ES-I3 (cell line): ENCODE measurements at regions not wholly inside any gene's neighbourhood (a gene's known extent, or its start where the extent isn't known, plus 50 kb on each side); places are given as distances from the start of the nearest gene placed in this dataset.

Source experiments
- H3K36me3 ChIP-seq: 2 replicates; pipeline ENCODE4 v1.6.1; 2013; ENCODE audit warnings: mild to moderate bottlenecking, low read length, control low read depth, moderate library complexity; ENCODE audit not compliant: insufficient read depth
- H3K4me1 ChIP-seq: 2 replicates; pipeline ENCODE4 v1.6.1; 2013; ENCODE audit warnings: mild to moderate bottlenecking, control low read depth, low read length; ENCODE audit not compliant: insufficient read depth
- H3K9ac ChIP-seq: 2 replicates; pipeline ENCODE4 v1.6.1; 2013; ENCODE audit warnings: low read depth, mild to moderate bottlenecking, low read length, moderate library complexity
- H3K9me3 ChIP-seq: 2 replicates; pipeline ENCODE4 v1.6.1; 2013; ENCODE audit warnings: mild to moderate bottlenecking, low read length, moderate library complexity; ENCODE audit not compliant: control insufficient read depth, insufficient read depth

GRCh38 chr2:175468431-175469098 is 287.1 kb upstream of the ATP5MC3 start:
- no peaks in the 10 kb centered on the region for H3K36me3 ChIP-seq
- no peaks in the 10 kb centered on the region for H3K9me3 ChIP-seq
- H3K9ac ChIP-seq, result no peak overlapping the region

GRCh38 chr2:175465101-175465500 is 283.6 kb upstream of the ATP5MC3 start:
- H3K9me3 ChIP-seq, result no peaks in the 10 kb centered on the region; the same call in 1 of the 2 replicates
- no peak overlapping the region for H3K9ac ChIP-seq
- peaks cover 15% of the 10 kb centered on the region; the same call in 1 of the 2 replicates for H3K4me1 ChIP-seq
- H3K36me3 ChIP-seq, result no peaks in the 10 kb centered on the region; the same call in 1 of the 2 replicates

More at GRCh38 chr2:175468431-175469098, 287.1 kb upstream of the ATP5MC3 start:
- H3K4me1 ChIP-seq, result peaks cover 15% of the 10 kb centered on the region; the same call in 1 of the 2 replicates

GRCh38 chr2:175464311-175464670 is 282.8 kb upstream of the ATP5MC3 start:
- Histone ChIP-seq H3K9ac (no peak overlapping the region), H3K36me3 (no peaks in the 10 kb centered on the region; the same call in 1 of the 2 replicates), H3K9me3 (no peaks in the 10 kb centered on the region; the same call in 1 of the 2 replicates), H3K4me1 (peaks cover 9% of the 10 kb centered on the region; the same call in 1 of the 2 replicates)

- H3K9me3 ChIP-seq, result no peaks in the 10 kb centered on the region; the same call in 1 of the 2 replicates
- no peak overlapping the region for H3K9ac ChIP-seq
- peaks cover 6% of the 10 kb centered on the region; the same call in 1 of the 2 replicates for H3K4me1 ChIP-seq
- no peaks in the 10 kb centered on the region; the same call in 1 of the 2 replicates for H3K36me3 ChIP-seq
Measured at GRCh38 chr2:175463589-175464310, 282.2 kb upstream of the ATP5MC3 start.

GRCh38 chr2:175463169-175463568 is 281.7 kb upstream of the ATP5MC3 start:
- no peaks in the 10 kb centered on the region; the same call in 1 of the 2 replicates for H3K9me3 ChIP-seq
- peaks cover under 1% of the 10 kb centered on the region; the same call in 1 of the 2 replicates for H3K4me1 ChIP-seq
- no peaks in the 10 kb centered on the region; the same call in 1 of the 2 replicates for H3K36me3 ChIP-seq
- H3K9ac ChIP-seq, result no peak overlapping the region

- H3K4me1 ChIP-seq, result no peaks in the 10 kb centered on the region
- H3K9ac ChIP-seq, result no peak overlapping the region
- H3K9me3 ChIP-seq, result no peaks in the 10 kb centered on the region; the same call in 1 of the 2 replicates
- no peaks in the 10 kb centered on the region; the same call in 1 of the 2 replicates for H3K36me3 ChIP-seq
Measured at GRCh38 chr2:175462246-175462645, 280.7 kb upstream of the ATP5MC3 start.

- no peaks in the 10 kb centered on the region; the same call in 1 of the 2 replicates for H3K36me3 ChIP-seq
- H3K9me3 ChIP-seq, result no peaks in the 10 kb centered on the region; the same call in 1 of the 2 replicates
- H3K9ac ChIP-seq, result no peak overlapping the region
- H3K4me1 ChIP-seq, result no peaks in the 10 kb centered on the region
Measured at GRCh38 chr2:175461839-175462238, 280.3 kb upstream of the ATP5MC3 start.

GRCh38 chr2:175457895-175458448 is 276.5 kb upstream of the ATP5MC3 start:
- no peak overlapping the region for H3K9ac ChIP-seq
- no peaks in the 10 kb centered on the region; the same call in 1 of the 2 replicates for H3K36me3 ChIP-seq
- no peaks in the 10 kb centered on the region for H3K4me1 ChIP-seq
- no peaks in the 10 kb centered on the region; the same call in 1 of the 2 replicates for H3K9me3 ChIP-seq

- Histone ChIP-seq H3K36me3 (no peaks in the 10 kb centered on the region), H3K4me1 (peaks cover 2% of the 10 kb centered on the region), H3K9me3 (no peaks in the 10 kb centered on the region), H3K9ac (no peak overlapping the region)
Measured at GRCh38 chr2:175454953-175455389, 273.5 kb upstream of the ATP5MC3 start.

- Histone ChIP-seq H3K4me1 (peaks cover 9% of the 10 kb centered on the region), H3K9ac (no peak overlapping the region), H3K9me3 (no peaks in the 10 kb centered on the region), H3K36me3 (no peaks in the 10 kb centered on the region)
Measured at GRCh38 chr2:175450029-175450760, 268.7 kb upstream of the ATP5MC3 start.

- Histone ChIP-seq H3K36me3 (no peaks in the 10 kb centered on the region), H3K9me3 (no peaks in the 10 kb centered on the region), H3K4me1 (peaks cover 9% of the 10 kb centered on the region), H3K9ac (no peak overlapping the region)
Measured at GRCh38 chr2:175449616-175450015, 268.1 kb upstream of the ATP5MC3 start.

- peaks cover 9% of the 10 kb centered on the region for H3K4me1 ChIP-seq
- no peak overlapping the region for H3K9ac ChIP-seq
- no peaks in the 10 kb centered on the region for H3K9me3 ChIP-seq
- H3K36me3 ChIP-seq, result no peaks in the 10 kb centered on the region
Measured at GRCh38 chr2:175446201-175446600, 264.7 kb upstream of the ATP5MC3 start.

- Histone ChIP-seq H3K9me3 (no peaks in the 10 kb centered on the region), H3K4me1 (peaks cover 9% of the 10 kb centered on the region), H3K9ac (no peak overlapping the region), H3K36me3 (no peaks in the 10 kb centered on the region)
Measured at GRCh38 chr2:175445281-175445680, 263.8 kb upstream of the ATP5MC3 start.

- Histone ChIP-seq H3K4me1 (no peaks in the 10 kb centered on the region), H3K9ac (no peak overlapping the region), H3K9me3 (no peaks in the 10 kb centered on the region), H3K36me3 (no peaks in the 10 kb centered on the region)
Measured at GRCh38 chr2:175442441-175442840, 260.9 kb upstream of the ATP5MC3 start.
